Activated CD4-positive, alpha-beta T cell treated with anti-CD3 and anti-CD28 coated beads, Interleukin-2, amount 50 U/mL, for 16 hours (primary cell): ENCODE measurements at regions not wholly inside any gene's neighbourhood (a gene's known extent, or its start where the extent isn't known, plus 50 kb on each side); places are given as distances from the start of the nearest gene placed in this dataset.
A peak's percentile ranks its signal among the peaks of the same experiment; 100 is the strongest.
"Not testable (repeated sequence)": the region's sequence is repeated elsewhere in the genome, so short reads cannot be mapped to it uniquely, and the experiment has no call there.

ENCODE experiments used
- DNase-seq: peaks from one replicate; pipeline ENCODE4 v3.0.0-alpha.2; 2020

DNA sequence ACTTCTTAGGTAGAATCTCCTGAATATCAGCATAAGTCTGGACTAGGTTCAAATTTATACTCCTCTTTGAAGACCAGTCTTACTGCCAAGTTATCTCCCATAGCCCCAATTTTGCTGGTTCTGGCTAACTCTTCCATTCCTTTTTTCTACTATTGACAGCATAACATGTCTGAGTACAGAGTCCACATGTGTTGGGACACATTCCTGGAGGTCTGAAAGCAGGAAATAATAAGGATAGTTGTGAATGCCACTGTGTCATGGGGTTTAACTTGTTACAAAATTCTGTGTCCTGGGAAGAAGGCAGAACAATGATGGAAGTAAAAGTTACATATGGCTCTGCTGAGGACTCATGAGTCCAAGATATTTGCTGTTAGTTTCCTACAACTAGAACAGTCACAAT is 57.4 kb upstream of the ZBTB20 start:
- no peak for DNase-seq

DNA sequence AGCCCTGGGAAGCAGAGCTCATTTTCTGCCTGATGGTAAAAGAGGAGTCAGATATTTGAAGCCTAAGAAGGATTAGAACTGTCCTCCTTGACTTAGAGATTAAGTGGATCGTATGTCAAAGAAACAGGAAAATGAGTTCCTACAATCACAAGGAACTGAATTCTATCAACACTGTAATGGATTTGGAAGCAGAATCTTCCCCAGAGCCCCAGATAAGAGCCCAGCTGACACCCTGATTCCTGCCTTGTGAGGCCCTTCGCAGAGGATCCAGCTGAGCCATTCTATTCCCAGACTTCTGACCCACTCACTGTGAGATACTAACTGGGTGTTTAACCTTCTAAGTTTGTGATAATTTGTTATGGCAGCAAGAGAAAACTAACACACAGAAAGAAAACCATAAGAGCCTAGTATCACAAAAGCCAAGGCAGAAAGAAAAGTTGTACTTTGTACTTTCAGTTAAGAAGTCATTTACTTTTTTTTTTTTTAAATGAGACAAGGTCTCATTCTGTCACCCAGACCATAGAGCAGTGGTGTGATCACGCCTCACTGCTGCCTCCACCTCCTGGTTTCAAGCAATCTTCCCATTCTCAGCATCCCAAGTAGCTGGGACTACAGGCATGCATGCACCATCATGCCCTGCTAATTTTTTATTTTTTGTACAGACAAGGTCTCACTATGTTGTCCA is 61.1 kb upstream of the ZBTB20 start:
- DNase-seq = no peak

DNA sequence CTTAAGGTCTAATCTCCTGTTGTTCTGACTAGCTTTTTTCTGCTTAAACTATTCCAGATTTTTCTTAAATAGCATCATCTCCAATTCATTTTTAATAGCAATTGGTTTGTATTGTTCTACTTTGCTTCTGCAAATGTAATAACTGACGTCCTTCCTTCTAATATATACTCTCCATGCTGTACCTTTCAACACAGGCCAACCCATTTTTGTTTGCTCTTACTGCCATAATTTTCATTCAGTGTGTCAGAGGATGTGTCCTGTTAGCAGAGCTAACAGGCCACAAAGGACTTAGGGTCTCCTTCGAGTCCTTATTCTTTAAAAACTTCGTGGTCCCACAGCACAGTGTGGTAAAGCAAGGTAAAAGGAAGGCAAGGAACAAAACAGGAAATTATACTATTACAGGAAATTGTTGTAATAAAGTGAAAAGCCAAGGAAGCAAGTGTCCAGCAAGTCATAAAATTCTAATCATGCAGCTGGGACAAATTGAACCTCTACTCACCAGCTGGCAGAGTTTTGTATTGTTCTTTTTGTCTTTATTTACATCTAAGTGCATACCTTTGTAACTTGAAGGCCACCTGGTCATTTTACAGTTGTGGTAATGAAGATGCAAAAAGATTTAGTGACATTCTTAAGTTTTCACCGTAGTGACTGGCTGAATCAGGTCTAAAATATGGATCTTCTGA is 64.9 kb upstream of the ZBTB20 start:
- DNase-seq = no peak

DNA sequence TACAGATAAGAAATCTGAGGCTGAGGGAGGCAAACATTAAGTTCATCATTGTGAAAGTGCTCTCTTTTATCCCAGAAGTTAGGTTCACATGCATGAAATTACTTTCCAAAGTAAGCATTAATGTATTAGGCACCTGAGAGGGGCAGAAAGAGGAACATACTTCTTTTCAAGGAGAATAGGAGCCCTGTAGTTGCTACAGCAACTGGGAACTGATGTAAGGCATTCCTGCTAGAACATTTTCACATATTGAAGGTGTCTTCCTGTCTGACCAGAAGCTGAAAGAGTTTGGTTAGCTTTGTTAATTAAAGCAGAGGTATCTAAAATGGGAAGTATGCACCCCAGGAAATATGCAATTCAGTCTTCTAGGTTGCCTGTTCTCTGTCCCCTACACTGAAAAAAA is 65.5 kb upstream of the ZBTB20 start:
- no peak for DNase-seq

DNA sequence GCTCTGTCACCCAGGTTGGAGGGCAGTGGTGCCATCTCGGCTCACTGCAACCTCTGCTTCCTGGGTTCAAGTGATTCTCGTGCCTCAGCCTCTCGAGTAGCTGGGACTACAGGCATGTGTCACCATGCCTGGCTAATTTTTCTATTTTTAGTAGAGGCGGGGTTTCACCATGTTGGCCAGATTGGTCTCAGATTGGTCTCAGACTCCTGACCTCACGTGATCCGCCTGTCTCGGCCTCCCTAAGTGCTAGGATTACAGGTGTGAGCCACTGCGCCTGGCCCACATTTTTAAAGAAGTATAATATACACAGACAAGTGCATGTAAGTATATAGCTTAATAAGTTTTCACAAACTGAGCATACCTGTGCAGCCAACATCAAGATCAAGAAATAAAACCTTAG is 66.0 kb upstream of the ZBTB20 start:
- DNase-seq = not testable (repeated sequence)

DNA sequence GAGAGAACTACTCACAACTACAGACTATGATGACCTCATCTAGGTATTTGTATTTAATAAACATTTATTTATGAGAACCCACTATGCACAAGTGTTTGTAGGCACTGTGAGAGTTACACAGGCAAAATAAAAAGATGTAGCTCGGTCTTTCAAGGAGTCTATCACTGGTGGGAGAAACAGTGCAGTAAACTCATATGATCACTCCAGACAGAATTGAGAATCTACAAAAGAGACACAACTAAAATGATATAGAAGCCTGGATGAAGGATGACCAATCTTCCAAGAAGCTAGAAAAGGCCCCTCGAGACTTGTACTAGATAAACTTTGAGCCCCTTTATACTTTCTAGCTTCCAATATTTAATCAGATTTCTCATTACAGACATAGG is 70.2 kb upstream of the ZBTB20 start:
- DNase-seq = no peak

DNA sequence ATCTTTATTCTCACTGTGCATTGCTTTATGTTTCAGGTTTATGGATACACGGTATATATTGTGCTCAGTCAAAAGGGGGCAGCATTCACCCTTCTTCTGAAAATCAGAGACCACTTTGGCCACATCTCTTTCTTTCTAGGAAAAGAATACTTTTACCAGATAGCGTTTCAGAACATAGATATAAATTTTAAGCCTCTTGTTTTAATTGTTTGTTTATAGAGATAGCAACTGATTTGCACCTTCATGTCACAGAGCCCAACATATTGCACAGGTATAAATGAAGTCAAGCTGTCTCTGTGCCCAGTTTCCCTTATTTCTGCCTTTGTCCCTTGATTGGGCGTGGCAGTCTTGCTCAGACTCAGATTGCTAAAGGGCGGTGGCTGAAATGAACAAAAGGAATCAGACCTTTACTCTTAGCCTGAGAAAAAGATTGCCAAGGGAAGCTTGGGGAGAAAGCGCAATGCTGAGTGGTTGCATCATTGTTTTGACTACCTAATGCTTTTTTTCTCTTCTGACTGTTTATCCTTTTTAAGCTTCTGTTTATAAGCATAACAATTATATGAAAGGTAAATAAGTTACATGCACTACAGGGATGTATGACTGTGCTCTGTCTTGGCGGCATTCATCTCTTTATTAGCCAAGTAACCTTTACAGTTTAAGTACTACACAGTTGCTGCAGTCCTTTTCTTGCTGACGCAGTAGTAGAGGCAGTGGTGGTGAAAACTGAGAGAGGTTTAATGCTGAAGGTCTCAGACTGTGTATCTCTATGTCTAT is 70.8 kb upstream of the ZBTB20 start:
- DNase-seq = peak; percentile 29

DNA sequence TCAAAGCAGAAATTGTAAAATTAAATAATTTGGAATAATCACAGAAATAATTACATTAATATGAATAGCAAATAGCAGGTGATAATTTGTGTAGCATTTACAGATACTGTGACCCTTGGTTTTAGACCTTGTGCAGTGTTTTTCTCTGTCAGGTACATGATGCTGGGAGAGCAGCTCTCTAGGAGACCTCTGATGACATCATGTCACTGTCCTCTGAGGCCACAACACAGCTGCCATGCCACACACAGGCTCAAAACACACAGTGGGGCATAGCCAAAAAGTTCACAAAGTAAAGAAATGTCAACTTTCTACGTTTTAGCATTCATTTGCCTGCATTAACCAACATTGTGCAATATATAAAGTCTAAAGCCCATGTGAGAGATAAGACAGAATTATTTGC is 71.8 kb upstream of the ZBTB20 start:
- no peak for DNase-seq

DNA sequence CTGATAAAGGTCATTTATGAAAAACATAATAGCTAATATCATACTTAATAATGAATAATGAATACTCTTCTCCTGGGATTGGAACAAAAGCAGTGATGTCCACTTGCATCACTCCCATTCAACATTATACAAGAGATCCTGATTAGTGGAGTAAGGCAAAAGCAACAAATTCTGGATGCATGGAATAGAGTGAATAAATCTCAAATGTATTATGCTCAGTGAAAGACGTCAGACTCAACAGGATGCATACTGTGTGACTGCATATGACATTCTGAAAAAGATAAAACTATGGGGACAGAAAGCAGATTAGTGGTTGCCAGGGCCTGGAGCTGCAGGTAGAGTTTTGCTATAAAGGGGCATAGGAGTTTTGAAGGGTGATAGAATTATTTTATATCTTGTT is 77.6 kb upstream of the ZBTB20 start:
- DNase-seq = no peak

DNA sequence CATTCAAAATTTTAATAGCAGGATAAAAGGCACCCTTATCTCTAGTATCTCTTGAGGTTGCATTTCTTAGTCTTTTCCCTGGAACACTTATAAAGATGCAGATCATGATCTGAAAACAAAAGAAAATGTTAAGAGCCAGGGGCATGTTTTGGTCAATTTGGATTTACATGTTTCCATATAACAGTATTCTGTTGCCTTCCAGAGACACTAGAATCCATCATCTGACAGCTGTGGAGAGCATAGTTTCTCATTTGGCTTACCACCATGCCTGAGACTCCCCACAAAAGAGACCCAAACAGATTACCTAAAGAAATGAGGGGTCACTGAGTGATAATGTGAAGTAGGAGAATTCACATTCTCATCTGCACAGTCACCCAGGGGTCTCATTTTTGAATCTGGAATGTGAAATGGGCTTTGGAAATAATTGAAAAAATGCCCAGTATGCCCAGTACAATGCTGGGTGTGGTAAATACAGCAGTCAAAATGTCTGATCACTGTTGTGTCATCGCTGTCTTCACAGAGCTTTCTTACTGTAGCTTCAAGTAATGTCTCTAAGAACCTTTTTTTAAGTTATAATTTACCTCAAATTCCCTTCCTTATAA is 79.9 kb upstream of the ZBTB20 start:
- no peak for DNase-seq

DNA sequence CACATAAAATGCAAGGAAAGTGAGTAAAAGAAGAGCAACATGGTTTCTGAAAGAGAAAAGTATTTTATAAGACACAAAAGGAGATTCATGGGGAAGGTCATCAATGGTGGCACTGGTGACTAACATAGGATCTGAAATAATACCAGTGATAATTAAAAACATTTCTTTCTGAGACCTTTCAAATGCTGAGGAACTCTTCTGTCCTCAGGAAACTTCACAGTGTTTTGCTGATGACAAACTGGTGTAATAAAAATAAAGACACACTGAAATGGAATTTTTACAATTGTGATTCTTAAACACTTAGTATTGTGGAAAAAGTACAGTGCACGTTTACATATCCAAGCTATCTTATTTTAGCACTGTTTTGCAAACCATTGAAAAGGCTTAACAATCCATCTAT is 80.4 kb upstream of the ZBTB20 start:
- no peak for DNase-seq

DNA sequence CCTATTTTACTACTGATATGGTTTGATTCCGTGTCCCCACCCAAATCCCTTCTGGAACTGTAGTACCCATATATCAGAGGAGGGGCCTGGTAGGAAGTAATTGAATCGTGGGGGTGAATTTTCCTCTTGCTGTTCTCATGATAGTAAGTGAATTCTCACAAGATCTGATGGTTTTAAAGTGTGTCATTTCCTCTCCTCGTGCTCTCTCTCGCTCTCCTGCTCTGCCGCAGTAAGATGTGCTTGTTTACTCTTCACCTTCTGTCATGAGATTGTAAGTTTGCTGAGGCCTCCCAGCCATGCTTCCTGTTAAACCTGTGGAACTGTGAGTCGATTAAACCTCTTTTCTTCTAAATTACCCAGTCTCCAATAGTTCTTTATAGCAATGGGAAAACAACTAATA is 81.2 kb upstream of the ZBTB20 start:
- DNase-seq = no peak

DNA sequence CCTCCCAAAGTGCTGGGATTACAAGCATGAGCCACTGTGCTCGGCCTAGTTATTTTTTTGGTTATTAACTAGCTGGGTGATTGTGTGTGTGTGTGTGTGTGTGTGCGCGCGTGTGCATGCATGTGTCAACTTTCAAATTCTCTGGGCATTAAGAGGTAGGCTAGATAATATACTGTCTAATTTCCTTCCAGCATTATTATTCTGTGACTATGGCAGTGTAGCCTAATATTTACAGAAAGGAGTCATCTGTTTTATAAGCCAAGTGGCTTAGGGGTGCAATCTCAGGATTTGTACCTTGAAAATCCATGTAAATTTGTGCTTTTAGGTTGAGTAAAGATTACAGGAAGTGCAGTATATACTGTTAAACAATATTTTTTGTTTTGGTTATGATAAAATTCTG is 85.1 kb upstream of the ZBTB20 start:
- DNase-seq = no peak

DNA sequence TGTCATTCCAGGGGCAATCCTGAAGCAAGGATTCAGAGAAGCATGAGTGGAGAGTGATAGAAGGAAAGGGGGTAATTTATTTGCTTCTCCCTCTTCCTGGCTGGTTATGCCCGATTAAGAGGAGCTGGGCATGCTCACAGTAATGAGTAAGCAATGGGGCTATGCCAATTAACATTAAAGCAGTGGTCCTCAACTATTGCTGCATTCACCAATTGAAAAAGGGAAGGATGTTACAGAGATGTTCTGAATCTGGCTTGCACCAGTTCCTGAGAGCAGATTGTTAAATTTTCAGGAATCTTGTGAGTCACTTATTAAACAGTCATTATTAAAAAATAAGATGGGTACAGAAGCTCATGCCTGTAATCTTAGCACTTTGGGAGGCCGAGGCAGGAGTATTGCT is 85.9 kb upstream of the ZBTB20 start:
- DNase-seq = no peak

DNA sequence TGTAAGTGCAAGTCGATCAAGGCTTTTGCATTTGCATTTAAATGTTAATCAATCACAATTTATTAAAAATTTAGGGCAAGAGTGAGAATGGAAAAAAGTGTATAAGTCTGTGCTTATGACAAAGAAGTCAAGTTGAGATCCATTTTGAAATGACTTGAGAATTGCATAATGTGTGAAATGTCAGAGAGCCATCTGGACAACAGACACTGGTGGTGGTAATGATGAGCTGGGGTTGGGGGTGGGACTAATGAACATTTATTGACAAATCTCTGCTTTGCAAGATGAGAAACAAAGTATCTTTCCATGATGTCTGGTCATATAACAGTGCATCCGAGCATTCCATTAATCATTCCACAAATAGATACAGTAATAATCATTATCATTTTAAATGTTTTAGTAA is 89.4 kb upstream of the ZBTB20 start:
- no peak for DNase-seq

DNA sequence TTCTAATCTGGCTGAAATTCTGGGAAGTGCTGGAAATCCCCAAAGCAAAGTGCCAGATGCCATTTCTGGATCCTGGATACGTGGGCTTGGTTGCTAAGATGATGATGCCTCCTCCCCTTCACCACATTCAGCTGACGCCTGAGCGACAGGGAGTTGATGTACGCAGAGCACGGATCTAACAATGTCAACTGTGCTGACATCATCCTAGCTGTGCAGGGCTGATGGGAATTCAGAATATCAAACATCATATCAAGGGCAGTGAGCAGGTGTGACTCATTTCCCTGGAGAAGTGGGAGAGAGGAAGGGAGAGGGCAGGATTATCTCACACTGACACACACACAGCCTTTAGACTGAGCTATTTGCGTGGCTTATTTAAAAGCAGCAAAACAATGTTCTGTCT is 92.6 kb upstream of the ZBTB20 start:
- DNase-seq = no peak

DNA sequence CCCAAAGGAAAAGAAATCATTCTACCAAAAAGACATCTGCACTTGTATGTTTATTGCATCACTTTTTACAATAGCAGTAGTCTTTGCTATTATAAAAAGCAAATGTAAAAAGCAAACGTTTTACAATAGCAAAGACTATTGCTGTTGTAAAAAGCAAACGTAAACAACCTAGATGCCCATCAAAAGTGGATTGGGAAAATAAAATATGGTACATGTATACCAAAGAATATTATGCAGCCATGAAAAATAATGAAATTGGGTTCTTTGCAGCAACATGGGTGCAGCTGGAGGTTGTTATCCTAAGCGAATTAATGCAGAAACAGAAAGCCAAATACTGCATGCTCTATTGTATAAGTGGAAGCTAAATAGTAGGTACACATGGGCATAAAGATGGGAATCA is 97.3 kb upstream of the ZBTB20 start:
- DNase-seq = no peak

DNA sequence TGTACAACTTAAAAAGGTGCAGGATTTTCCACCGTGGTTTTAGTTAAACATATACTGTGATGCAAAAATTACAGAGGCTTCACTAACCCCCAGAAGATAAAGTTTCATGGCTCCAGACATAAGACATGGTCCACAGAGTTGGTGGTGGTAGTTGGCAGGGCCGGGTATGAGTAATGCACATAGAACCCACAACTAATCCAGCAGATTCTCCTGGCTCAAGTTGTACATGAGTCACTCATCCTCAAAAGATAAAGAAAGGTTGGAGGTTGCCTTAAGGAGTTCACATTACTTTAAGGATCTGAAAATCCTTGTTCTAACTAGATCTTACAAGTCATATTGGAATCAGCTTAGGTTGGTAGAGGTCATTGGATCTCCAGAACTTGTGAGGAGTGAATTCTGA is 98.3 kb upstream of the ZBTB20 start:
- no peak for DNase-seq

DNA sequence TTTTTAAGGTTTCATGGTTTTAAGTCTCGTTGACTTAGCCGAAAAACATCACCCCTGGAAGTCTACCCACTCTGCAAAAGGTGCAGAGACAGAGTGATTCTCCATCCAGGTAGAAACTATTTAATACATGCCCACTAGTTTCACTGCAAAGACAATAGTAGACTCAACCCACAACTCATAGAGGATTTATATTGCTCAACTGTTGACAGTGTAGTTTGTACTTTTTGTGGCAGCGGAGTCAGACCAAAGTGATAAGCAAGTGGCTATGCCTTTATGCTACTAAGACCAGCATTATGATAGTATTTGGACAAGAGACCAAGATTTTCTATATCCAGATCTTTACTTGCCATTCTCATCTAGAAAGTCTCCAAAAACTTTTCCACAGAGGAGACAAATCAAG is 98.8 kb upstream of the ZBTB20 start:
- no peak for DNase-seq

DNA sequence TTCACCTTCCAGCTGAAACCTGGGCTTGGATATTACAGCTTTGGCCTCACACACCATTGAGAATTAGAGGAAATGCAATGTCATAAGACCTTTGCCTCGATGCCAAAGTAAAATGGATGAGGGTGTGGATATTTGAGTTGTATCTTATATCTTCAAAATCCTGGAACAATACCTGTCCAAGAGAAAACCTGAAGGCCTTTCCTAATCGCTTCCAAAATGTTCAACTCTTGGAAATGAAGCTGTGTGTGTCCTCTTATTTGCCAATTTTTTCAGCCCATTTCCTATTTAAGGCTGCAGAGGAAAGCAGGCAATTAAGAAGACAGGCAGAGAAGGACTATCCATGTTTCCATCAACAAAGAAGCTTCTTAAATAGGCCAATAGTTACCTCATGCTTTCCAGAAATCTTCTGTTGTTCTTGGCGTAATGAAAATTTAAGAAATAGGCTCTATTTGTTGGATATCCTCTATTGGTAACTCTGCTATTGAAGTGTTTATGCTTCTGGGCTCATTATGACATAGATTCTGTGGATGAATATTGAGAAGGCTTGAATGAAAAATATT is 99.5 kb upstream of the ZBTB20 start:
- no peak for DNase-seq

DNA sequence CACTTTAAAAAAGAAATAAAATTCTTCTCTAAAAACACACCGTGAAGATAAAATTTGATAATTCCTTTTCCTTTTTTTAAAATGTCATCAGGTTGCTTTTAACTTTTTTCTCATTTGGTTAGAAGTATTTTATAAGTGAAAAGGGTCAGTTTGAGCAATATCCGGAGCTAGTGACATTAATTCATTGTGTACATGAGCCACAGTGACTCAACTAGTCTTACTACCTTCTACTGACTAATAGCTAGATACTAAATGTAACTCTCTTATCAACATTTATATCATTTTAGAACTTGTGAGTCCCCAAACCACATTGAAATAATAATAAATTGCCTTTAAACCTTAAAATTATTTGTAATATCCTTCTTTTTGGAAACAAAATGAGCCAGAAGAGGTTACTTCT is 101.2 kb upstream of the ZBTB20 start:
- no peak for DNase-seq

DNA sequence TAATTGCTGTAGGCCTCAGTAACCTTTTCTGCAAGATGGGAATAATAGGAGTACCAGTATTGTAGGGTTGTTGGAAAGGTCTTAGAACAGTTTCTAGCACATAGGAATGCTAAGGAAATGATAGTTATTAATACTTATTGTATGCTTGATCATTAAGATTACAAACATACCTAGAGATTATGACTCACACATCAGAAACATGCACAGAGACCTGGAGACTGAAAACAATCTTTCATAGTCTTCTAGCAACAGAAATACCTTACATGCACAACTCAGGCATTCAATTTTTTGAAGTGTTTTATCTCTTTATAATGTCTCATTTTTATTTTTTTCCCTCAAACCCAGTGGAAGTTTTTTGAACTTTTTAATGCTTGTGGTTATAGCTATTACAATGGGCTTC is 104.4 kb upstream of the ZBTB20 start:
- no peak for DNase-seq

DNA sequence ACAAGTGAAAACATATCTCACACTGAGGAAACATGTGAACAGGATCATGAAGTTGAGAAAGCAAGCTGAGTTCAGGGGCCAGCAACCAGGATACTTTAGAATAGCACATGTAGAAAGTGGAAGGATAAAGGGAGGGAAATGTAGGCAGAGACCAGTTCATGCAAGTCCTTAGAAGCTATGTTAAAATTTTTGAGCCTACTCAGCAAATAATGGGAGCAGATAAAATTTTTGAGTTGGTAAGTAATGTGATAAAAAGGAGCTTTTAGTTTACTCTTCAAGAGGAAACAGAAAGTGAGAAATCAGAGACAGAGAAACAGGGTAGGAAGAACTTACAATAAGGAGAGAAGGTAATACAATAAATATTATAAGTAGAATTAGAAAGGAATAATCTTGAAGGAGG is 105.6 kb upstream of the ZBTB20 start:
- no peak for DNase-seq
